Dedifferentiated amniotic fluid mesenchymal stem cell (primary cell): ENCODE measurements at regions not wholly inside any gene's neighbourhood (a gene's known extent, or its start where the extent isn't known, plus 50 kb on each side); places are given as distances from the start of the nearest gene placed in this dataset.
"Not testable (repeated sequence)": the region's sequence is repeated elsewhere in the genome, so short reads cannot be mapped to it uniquely, and the experiment has no call there.

Source experiments
- DNase-seq: peaks from one replicate; pipeline ENCODE4 v3.0.0-alpha.2; 2016; ENCODE audit errors: extremely low spot score

DNA sequence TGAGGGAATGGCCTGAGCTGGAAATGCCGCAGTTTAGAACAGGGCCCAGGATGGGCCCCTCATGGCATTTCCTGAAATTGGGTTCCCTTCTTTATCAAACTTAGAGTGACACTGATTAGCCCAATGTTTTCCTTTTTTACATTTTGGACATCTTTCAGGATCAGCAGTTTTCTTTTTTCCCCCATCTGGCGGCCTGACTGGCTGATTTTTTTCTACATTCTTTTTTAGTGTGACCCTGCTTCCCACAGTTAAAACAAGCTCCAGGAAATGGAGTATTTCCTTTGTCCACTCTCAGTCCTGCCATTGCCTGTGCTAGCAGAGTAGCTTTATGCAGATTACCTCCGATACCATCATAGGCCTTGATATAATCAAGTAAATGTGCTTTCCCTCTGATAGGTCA, 185.8 kb upstream of the IGF1 start:
- not testable (repeated sequence) for DNase-seq

DNA sequence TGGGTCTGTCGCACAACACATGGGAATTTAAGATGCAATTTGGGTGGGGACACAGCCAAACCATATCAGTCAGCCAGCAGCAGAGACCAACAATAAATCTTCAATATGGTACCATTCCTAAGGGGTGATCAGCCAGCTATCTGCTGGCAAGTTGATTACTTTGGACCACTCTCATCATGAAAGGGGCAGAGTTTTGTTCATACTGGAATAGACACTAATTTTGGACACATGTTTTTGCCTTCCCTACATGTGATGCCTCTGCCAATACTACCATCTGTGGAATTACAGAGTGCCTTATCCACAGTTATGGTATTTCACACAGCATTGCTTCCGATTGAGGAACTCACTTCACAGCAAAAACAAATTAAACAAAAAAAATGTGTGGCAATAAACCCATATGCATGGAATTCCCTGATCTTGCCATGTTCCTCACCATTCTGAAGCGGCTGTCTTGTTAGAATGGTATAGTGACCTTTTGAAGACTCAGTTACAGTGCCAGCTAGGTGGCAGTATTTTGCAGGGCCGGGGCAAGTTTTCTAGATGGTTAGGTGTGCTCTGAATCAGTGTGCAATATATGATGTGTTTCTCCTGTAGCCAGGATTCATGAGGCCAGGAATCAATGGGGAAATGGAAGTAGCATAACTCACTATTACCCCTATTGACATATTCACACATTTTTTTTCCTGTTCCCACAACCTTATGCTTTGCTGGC, 179.0 kb upstream of the IGF1 start:
- no peak for DNase-seq

DNA sequence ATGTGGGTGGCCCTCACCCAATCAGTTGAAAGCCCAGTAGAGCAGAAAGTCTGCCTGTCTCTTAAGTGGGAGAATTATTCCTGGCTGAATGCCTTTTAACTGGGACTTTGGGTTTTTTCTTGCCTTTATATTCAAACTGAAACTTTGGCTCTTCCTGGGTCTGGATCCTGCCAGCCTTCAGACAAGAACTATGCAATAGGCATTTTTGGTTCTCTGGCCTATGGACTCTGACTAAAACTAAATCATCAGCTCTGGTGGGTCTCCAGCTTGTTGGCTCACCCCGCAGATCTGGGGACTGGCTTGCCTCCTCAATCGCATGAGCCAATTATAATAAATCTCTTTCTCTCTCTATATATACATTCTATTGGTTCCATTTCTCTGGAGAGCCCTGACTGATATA, 173.0 kb upstream of the IGF1 start:
- DNase-seq, result no peak

DNA sequence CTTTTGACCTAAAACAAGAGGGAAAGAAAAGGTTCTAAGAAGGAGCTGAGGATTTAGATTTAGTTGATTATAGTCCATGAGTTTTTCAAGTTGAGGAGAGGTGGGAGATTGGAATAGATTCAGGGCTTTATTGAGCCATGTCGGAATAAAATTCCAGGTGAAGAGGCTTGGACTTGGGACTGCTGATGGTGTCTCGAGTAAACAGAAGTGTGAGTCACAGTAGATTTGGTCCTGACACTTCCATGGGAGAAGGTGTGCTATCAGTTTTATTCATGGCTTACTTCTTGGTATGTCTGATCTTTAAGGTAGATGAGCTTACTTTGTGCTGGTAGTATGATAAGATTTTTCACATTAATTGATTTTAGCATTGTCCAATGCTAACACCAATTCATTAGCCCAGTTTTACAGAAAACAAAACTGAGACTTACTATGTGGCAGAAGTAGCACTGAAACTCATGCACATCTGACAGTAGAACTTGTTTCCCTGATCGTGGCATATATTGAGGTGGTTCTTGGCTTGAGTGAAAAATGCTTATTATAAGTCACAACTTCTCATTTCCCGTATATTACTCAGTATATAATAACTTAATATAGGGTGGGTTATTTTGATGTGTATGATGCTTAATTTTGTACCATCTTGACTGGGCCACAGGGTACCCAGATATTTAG, 172.4 kb upstream of the IGF1 start:
- DNase-seq, result no peak

DNA sequence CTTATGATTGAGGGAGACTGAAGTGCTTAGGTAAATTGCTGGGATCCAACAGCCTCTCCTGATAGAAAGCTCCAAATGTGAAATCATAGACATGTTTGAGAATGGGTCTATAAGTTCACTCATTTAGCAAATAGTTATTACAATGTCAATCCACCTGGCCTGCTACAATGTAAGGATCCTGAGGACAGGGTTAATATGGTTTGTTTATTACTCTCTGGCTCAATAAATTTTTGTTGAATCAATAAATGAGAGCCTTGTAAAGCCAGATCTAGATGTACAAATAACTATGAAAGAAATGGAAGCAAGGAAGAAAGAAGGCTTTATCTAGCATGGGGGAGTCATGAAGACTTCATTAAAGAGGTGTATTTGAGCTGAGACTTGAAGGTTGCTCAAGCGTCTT, 165.6 kb upstream of the IGF1 start:
- no peak for DNase-seq

DNA sequence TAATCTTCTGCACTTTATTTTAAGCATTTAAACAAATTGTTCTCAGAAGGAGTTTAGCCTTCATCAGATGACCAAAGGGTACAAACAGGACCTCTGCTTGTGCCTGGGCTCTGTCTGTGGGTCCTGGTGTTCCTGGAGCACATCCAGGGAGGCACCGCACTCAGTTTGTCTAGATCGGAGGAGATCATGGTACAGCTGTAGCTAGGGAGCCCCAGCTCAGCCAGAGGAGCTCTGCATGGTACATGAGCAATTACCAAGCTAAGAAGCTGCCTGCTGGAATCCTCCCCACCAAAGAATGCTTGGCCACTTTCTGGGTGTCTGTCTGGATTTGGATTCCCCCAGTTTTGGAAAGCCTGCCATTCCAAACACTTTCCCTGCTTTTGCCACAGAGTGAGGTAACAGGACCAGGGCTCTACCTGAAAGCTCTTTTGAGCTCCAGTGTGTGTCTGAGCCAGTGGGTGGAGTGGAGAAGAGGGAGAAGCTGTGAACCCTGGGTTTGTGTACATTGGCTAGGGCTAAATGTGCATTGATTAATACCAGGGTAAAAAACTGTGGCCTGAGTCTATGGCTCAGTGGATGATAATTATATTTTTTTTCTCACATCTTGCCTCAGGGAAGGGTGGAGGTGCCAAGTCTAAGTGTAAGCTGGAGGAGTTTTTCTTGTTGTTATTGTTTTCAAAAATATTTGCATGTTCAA, 163.7 kb upstream of the IGF1 start:
- no peak for DNase-seq

DNA sequence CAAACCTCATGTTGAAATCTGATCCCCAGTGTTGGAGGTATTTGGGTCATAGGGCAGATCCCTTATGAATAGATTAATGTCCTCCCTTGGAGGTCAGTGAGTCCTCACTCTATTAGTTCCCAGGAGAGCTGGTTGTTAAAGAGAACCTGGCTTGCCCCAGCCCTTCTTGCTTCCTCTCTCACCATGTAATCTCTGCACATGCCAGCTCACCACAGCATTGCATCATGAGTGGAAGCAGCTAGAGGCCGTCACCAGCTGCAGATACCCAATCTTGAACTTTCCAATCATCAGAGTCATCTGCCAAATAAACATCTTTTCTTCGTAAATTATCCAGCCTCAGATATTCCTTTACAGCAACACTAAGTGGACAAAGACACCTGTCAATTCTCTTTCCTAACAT, 161.8 kb upstream of the IGF1 start:
- DNase-seq, result no peak

DNA sequence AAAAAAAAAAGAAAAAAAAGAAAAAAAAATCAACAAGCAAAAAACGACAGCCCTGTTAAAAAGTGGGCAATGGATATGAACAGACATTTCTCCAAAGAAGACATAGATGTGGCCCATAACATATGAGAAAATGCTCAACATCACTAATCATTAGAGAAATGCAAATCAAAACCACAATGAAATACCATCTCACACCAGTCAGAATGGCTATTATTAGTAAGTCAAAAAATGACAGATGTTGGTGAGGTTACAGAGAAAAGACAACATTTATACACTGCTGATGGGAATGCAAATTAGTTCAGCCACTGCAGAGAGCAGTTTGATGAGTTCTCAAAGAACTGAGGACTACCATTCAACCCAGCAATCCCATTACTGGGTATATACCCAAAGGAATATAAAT, 160.3 kb upstream of the IGF1 start:
- DNase-seq, result not testable (repeated sequence)

DNA sequence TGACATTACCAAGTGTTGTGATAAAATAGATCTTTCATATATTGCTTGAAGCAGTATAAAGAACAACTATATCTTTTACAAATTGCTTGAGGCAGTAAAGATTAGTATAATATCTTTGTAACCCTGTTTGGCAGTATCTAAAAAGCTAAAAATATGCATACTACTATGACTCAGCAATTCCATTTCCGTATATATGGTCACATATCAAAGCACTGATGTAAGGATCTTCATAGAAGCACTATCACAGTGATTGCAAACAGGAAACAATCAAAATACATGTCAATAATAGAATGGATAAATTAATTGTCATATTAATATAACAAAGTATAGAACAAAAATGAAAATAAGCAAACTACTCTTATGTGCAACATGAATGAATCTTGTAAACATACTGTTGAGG, 158.4 kb upstream of the IGF1 start:
- peak; percentile 41 for DNase-seq

DNA sequence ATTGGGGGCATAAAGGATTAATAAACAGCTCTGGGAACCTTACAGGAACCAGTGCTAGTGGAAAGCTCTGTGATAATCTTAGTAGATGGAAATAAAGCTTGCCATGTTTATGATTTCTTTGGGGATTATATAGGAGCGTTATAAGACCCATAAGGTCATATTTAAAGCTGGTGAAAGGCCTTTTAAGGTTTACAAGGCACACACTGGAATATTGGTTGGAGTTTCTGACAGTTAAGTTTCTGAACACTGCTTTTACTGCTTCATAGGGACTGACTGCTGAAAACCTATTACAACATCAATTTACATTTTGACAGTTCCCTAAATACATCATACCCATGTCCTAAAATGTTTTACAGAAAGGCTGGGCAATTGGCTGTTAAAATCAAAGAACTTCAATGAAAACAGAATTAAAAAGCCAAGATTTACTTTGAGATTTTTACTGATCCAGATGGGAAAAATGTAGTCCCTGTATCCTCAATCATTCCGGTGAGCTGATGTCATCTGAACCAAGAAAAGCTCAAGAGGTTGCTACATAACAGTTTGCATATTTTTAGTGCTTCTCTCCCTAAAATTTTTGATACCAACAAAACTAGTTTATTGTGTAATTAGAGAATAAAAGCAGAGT, 153.7 kb upstream of the IGF1 start:
- DNase-seq, result peak; percentile 85

DNA sequence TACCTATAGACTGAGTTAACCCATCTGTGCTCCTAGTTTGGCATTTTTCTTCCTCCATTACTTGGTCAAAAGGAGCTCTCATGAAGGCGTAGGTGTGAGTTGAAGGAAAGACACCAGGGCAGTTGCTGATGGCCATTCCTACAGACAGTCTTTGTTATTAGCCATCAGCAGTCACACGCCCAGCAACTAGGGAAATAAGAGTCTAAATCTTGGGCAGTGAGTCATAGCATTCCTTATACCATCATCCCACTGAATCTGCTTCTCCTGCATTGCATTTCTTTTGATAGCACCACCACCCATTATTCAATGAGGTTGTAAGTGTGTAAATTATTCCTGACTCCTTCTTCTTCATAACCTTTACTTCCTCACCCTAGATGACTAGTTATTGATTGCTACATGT, 150.9 kb upstream of the IGF1 start:
- peak; percentile 84 for DNase-seq

DNA sequence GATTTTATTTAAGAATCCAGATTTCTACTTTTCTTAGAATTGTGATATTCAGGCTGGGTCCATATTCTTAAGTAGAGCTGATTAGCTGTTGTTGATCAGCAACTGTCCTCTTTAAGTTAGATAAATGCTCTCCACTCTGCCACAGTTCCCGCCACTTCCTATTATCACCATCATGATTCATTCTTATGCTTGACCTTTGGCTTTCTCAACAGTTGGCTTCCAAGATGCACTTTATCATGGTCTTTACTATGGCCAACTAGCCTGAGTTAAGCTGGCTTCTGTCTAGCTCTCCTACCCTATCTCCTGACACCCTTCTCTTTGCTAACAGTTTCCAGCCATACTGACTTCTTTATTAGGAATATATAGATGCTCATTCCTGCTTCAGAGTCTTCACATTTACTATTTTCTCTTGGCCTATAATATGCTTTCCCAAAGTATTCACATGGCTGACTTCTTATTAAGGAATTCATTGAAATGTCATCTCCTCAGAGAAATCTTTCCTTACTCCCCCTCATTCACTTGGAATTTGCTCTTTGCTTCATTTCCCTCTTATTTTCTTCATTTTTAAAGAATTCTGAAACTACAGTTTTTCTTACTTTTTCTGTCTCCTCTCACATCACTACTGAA, 149.0 kb upstream of the IGF1 start:
- DNase-seq, result no peak

DNA sequence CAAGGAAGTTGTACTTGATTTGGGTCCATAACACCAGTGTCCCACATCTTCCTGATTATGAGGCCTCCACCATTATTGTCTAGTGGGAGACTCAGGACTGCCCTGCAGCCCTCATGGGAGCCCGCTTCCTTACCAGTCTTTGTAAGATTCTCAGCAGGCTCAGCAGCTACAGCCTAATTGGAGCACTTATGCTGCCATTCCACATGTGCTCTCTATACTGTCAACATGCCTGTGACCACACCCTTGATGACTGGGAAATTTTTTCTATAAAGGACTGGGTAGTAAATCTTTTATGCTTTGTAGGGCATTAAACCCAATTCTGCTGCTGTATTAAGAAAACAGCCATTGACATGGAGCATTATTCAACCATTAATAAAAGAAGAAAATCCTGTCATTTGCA, 145.5 kb upstream of the IGF1 start:
- DNase-seq, result no peak

DNA sequence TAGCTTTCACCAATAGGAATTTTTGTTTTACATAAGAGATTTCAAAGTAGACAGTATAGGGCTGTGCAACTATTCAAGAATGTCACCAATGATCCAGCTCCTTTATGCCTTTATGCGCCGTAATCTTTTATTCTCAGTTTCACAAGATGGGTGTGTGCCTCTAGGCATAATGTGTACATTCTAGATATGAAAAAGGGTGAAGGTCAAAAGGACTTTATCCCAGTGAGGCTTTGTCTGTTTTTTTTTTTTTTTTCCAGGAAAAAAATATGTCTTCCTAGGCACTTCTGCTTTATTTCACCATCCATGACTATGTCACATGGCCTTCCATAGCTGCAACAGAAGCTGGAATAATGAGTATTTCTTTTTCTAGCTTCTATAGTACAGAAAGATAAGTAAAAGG, 142.3 kb upstream of the IGF1 start:
- DNase-seq, result no peak

DNA sequence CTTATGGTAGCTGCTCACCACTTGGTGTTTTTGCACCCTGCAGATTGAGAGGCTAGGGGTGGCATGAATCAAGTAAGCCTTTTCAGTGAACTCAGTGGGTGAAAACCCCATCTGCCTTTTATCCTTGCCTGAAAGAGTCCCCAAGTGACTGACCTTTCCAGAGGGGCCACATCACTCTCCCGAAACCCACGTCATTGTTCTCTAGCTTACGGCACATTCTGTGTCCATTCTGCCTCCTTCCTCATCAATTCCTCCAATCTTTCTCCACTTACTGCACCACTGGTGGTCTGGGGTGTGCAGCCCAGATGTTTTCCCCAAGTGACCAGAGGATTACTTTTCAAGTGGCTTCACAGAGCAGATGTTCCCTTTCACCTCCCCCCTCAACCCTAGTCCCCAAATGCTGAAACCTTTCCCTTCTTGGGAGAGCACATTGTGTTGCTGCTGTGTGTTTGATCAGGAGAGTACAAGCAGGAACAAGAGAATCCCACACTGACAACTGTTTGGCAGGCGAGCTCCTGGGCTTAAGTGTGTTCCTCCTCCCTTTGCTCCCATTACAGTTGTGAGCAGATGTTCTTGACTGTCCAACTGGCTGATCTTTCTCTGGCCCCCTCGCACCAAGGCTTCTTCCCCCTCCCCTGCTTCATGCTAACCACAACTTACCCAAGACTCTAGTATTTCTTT, 138.0 kb upstream of the IGF1 start:
- DNase-seq, result no peak

DNA sequence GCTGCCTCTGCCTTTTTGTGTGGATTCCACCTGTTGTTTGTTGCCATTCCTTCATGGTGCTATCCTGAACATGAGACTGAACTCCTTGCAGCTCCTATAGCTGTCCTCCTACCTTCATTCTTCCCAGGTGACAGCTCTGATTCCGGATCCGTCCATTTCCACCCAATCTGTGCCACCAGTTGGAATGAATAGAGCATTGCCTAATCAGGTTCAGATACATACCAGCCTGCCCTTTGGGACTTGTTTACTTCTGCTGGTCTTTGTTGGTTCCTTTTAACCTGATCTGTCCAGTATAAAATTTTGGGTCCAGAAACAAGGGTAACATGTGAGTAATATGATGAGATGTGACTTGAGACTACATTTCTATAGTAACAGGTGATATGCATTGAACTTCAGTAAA, 136.3 kb upstream of the IGF1 start:
- DNase-seq, result no peak

DNA sequence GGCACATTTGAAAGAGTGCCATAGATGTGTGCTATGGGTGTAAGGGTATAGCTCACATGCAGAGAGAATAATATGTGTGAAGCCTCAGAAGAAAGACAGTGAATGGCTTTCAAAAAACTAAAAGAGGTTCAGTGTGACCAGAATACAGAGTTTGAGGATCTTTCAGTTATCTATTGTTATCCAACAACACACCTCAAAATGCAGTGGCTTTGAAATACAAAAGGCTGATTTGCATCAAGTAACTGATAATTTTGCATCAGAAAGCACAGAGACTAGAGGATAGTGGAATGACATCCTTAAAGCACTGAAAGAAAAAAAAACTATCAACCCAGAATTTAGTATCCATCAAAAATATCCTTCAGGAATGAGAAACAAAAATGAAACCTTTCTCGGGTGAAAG, 131.6 kb upstream of the IGF1 start:
- no peak for DNase-seq

DNA sequence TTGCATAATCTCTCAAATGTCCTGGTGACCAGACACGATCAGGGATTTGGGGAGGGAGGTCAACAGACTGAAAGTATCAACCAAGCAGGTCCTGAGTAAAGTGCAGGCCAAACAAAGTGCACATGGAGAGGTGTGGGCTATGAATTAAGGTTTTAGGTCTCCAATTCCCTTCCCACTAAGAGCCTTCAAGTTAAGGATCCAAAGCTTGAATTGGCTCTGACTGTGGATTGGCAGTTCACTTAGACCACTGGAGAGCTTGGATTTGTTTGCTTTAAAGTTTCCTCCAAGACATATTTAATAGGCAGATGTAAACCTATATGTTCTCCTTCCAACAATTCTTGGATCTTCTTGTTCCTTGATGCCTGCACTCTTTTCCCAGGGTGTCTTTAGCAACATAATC, 129.6 kb upstream of the IGF1 start:
- DNase-seq, result no peak

DNA sequence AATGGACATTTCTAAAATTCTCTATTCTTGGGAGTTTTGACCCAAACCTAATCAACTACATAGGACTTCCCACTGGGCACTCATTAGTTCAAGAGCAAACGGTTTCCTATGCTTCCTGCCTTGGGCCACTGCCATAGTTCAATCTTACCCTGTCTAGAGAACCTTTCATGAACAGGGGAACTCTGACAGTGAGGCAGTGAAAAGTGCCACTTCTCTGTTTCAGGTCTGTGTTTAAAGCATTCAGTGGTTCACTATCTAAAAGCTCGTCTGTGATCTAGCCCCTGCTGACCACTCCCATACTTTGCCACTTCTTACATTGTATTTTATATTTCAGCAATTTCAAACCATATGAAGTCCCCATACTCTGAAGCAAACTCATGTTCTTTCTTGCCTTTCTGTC, 122.7 kb upstream of the IGF1 start:
- DNase-seq, result no peak

DNA sequence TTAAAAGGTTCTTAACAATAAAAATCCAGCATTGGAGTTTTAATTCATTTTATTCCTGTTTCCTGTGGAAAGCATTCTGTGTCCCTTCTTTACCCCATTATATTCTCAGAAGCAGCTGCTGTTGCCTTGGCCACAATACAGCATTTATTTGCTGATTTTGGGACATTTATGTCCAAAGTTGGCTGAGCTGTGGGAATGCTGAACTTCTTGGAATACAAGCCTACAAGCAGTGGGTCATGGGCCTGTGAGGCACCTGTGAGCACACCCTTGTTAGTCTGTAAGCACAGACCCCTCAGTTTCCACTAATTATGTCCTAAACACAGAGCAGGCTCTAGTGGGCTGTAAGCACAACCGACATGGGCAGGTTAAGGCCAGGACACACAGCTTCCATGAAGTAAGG, 122.2 kb upstream of the IGF1 start:
- no peak for DNase-seq

DNA sequence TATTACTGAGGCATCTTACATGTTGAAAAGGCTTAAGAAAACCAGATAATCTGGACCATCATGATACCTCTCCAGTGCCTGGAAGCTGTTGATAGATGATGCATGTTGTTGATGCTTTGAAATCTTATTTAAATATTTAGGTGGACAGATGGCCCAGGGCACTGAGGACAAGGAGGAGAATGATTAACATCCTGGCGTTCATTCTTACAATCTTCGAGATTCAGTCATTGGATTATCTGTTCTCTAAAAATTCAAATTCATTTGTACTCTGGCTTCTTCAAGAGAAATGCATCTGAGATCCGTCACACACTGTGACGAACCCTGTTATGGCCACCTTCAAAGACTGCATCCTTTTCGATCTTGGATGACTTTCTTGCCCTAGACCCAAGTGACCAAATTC, 121.3 kb upstream of the IGF1 start:
- no peak for DNase-seq

DNA sequence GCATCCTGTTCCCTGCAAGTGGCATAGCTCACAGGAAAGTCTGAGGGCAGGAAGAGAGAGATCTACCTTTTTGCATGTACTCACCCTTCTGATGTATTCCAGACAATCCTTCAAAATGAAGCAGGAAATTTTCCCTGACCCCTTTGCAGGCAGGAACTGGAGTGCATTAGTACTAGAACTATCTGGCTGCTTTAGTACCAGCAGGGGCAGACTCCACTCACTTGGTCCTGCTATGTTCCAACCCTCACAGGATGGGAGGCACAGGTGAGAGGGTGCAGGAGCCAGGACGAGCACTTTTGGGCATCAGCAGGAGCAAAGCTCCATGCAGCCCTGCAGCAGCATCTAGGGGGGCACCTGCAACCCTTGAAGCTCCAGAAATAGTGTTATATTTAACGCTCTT, 116.3 kb upstream of the IGF1 start:
- DNase-seq, result no peak
